ENCODE measurements at regions not wholly inside any gene's neighbourhood (a gene's known extent, or its start where the extent isn't known, plus 50 kb on each side); places are given as distances from the start of the nearest gene placed in this dataset.

DNA sequence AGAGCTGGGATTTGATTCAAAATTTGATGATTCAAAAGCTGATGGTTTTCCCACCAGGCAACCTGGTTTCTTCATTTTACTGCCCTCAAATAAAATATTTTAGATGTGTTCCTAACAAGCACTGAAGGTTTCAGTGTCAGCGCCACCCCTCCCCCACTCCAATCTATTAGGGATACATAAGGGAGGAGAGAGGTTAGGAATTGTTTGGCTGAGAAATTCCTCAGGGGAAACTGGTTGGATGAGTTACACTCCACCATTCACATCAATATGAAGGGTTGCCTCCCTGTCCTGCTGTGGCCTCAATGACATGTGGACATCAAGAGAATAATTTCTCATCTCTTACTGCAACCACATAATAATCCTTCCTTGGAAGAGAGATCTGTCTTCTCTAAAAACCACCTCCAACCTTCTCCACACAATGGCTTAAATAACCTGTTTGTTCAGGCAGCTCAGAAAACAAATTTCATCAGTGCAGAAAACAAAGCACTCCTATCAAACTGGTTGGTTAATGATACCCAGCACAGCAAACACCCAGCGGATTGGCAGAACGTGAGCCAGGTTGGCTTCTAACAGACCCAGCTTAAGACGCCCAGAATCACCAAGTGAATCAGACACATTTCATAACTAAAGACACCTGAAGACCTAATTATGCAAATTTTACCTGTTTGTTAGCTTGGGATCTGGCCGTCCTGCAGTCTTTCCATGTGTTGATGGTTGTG lies 136.0 kb upstream of the SGK1 start:
- TF ChIP-seq, protein P1, sequence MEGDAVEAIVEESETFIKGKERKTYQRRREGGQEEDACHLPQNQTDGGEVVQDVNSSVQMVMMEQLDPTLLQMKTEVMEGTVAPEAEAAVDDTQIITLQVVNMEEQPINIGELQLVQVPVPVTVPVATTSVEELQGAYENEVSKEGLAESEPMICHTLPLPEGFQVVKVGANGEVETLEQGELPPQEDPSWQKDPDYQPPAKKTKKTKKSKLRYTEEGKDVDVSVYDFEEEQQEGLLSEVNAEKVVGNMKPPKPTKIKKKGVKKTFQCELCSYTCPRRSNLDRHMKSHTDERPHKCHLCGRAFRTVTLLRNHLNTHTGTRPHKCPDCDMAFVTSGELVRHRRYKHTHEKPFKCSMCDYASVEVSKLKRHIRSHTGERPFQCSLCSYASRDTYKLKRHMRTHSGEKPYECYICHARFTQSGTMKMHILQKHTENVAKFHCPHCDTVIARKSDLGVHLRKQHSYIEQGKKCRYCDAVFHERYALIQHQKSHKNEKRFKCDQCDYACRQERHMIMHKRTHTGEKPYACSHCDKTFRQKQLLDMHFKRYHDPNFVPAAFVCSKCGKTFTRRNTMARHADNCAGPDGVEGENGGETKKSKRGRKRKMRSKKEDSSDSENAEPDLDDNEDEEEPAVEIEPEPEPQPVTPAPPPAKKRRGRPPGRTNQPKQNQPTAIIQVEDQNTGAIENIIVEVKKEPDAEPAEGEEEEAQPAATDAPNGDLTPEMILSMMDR (IDR thresholded peaks at IDR 0.05) = no peak
- no peak for TF ChIP-seq POLR2A (IDR thresholded peaks at IDR 0.05)

Data from uterus (tissue), 2 donors.